Right atrium auricular region (tissue), 2 donors: ENCODE measurements at regions not wholly inside any gene's neighbourhood (a gene's known extent, or its start where the extent isn't known, plus 50 kb on each side); places are given as distances from the start of the nearest gene placed in this dataset.
"Not testable (repeated sequence)": the region's sequence is repeated elsewhere in the genome, so short reads cannot be mapped to it uniquely, and the experiment has no call there.

Source experiments
- DNase-seq: peaks from one replicate; pipeline ENCODE4 v3.0.0-alpha.2; 2019; ENCODE audit warnings: low spot score
- H3K27ac ChIP-seq, 2 donors: fragments of 200-600 bp; sonication (generic); 1 replicate in 1 of 2; 2 replicates in 1 of 2; pipeline ENCODE4 v1.5.1; 2016 to 2019
- H3K27me3 ChIP-seq, 2 donors: fragments of 200-600 bp; sonication (generic); one replicate each; pipeline versions ENCODE4 v1.5.1 to v1.6.0; 2017 to 2019
- H3K36me3 ChIP-seq: fragments of 200-600 bp; sonication (generic); one replicate; pipeline ENCODE4 v1.5.1; 2016
- H3K4me1 ChIP-seq, 2 donors: fragments of 200-600 bp; sonication (generic); one replicate each; pipeline versions ENCODE4 v1.5.1 to v1.6.0; 2017 to 2019
- H3K4me3 ChIP-seq, 2 donors: fragments of 200-600 bp; sonication (generic); 1 replicate in 1 of 2; 2 replicates in 1 of 2; pipeline ENCODE4 v1.5.1; 2017 to 2019; ENCODE audit warnings: mild to moderate bottlenecking in 1 of 2, moderate library complexity in 1 of 2
- H3K9me3 ChIP-seq, 2 donors: fragments of 200-600 bp; sonication (generic); one replicate each; pipeline ENCODE4 v1.5.1; 2019
- TF ChIP-seq, protein P1 (sequence below), 2 donors: fragments of 200-600 bp; sonication (generic); IDR thresholded peaks; one replicate each; pipeline ENCODE4 v1.5.1; 2019; ENCODE audit warnings: antibody characterized with exemption in 2 of 2

DNA sequence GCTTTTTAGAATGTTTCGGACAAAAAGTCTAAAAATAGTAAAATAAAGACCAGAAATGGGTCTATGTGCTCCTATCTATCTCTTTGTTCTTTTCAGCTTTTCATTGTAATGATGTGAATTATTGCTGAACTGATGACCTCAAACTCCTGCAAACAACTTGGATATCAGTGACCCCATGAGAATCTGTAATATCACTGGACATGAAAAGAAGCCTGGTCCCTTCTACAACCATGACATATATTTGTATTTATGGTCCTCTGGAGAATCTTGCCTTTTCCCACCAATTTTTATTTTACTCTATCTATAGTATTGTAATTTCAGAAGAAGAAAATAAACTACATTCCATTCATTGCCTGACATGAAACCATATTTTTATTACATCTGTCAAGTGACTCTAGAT is 740.7 kb upstream of the CA10 start:
- Histone ChIP-seq H3K4me3 (no peak overlapping the region), H3K27ac (no peak overlapping the region), H3K36me3 (no peaks in the 10 kb centered on the region), H3K4me1 (no peaks in the 10 kb centered on the region), H3K9me3 (no peaks in the 10 kb centered on the region), H3K27me3 (no peaks in the 10 kb centered on the region)
- TF ChIP-seq, protein P1, sequence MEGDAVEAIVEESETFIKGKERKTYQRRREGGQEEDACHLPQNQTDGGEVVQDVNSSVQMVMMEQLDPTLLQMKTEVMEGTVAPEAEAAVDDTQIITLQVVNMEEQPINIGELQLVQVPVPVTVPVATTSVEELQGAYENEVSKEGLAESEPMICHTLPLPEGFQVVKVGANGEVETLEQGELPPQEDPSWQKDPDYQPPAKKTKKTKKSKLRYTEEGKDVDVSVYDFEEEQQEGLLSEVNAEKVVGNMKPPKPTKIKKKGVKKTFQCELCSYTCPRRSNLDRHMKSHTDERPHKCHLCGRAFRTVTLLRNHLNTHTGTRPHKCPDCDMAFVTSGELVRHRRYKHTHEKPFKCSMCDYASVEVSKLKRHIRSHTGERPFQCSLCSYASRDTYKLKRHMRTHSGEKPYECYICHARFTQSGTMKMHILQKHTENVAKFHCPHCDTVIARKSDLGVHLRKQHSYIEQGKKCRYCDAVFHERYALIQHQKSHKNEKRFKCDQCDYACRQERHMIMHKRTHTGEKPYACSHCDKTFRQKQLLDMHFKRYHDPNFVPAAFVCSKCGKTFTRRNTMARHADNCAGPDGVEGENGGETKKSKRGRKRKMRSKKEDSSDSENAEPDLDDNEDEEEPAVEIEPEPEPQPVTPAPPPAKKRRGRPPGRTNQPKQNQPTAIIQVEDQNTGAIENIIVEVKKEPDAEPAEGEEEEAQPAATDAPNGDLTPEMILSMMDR (IDR thresholded peaks at IDR 0.05) = no peak
- DNase-seq = no peak

DNA sequence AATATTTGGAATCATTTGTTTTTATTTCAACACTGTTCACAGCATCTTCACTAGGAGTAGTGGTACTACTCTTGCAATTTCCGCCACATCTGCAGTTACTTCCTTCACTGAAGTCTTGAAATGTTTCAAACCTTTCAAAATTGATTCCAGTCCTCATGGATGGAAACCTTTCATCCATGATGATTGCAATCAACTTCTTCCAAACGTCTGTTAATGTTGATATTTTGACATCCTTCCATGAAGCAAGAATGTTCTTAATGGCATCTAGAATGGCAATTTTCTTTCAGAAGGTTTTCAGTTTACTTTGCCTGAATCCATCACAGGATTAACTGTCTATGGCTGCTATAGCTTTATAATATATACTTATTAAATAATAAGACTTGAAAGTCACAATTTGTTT is 736.8 kb upstream of the CA10 start:
- H3K27ac ChIP-seq = no peak overlapping the region
- no peak overlapping the region for H3K4me3 ChIP-seq
- TF ChIP-seq, protein P1 (IDR thresholded peaks at IDR 0.05) = no peak
- H3K9me3 ChIP-seq = no peaks in the 10 kb centered on the region
- H3K27me3 ChIP-seq = no peaks in the 10 kb centered on the region
- no peaks in the 10 kb centered on the region for H3K36me3 ChIP-seq
- DNase-seq = no peak
- no peaks in the 10 kb centered on the region for H3K4me1 ChIP-seq

DNA sequence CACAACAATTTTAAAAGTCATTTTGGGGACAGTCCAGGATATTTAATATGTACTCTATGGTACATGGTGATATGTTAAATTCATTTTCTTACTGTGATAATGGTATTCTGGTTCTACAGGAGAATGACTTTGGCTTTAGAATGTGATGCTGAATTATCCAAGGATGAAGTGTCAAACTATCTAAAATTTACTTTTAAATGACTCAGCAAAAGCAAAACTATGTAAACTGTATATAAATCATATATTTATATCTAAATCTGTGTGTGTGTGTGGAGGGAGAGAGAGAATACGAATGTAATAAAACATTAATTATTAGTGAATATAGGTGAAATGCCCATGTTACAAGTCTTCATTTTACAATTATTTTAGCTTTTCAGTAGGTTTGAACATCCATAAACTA is 733.8 kb upstream of the CA10 start:
- DNase-seq = no peak
- no peak overlapping the region for H3K27ac ChIP-seq
- H3K4me1 ChIP-seq = no peaks in the 10 kb centered on the region
- H3K4me3 ChIP-seq = no peak overlapping the region
- H3K36me3 ChIP-seq = no peaks in the 10 kb centered on the region
- no peaks in the 10 kb centered on the region for H3K9me3 ChIP-seq
- no peaks in the 10 kb centered on the region for H3K27me3 ChIP-seq
- TF ChIP-seq, protein P1 (IDR thresholded peaks at IDR 0.05) = no peak

DNA sequence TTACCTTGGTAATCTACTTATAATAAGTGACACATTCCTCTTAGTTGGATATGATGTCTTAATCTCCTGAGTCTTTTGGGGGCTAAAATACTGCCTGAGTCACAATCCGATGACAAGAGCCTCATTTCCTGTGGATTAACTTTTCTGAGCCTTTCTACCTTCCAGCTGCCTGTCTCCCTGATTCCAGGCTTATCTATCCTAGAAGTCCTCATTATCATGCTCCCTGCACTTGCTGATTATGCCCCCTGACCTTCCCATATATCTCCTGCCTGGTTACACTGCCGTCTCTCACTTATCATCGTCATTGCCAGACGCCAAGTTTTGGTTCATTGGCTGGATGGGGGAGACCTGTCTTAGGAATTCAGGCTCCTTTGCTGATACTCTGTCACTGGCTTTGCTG is 727.4 kb upstream of the CA10 start:
- no peak overlapping the region for H3K4me3 ChIP-seq
- TF ChIP-seq, protein P1 (IDR thresholded peaks at IDR 0.05) = no peak
- no peak overlapping the region for H3K27ac ChIP-seq
- no peaks in the 10 kb centered on the region for H3K4me1 ChIP-seq
- no peaks in the 10 kb centered on the region for H3K9me3 ChIP-seq
- H3K36me3 ChIP-seq = no peaks in the 10 kb centered on the region
- H3K27me3 ChIP-seq = no peaks in the 10 kb centered on the region
- no peak for DNase-seq

DNA sequence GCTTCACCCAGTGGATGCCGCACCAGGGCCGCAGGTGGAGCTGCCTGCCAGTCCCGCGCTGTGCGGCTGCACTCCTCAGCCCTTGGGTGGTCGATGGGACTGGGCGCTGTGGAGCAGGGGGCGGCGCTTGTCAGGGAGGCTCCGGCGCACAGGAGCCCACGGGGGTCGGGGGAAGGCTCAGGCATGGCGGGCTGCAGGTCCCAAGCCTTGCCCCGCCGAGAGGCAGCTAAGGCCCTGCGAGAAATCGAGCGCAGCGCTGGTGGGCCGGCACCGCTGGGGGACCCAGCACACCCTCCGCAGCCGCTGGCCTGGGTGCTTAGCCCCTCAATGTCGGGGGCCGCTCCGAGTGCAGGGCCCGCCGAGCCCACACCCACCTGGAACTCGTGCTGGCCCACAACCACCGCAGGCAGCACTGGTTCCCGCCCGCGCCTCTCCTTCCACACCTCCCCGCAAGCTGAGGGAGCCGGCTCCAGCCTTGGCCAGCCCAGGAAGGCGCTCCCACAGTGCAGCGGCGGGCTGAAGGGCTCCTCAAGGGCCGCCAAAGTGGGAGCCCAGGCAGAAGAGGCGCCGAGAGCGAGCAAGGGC is 725.5 kb upstream of the CA10 start:
- not testable (repeated sequence) for H3K9me3 ChIP-seq, H3K4me3 ChIP-seq, H3K36me3 ChIP-seq, DNase-seq, H3K27ac ChIP-seq, H3K4me1 ChIP-seq, H3K27me3 ChIP-seq

DNA sequence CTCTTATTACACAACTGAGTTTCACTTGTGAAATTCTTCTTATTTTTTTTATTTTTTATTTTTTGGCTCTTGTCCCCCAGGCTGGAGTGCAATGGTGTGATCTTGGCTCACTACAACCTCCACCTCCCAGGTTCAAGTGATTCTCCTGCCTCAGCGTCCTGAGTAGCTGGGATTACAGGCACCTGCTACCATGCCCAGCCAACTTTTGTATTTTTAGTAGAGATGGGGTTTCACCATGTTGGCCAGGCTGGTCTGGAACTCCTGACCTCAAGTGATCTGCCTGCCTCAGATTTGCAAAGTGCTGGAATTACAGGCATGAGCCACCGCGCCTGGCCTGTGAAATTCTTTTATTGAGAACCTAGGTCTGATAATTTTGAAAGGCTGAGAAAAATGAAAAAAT is 688.3 kb upstream of the CA10 start:
- DNase-seq, H3K27ac ChIP-seq: not testable (repeated sequence)

DNA sequence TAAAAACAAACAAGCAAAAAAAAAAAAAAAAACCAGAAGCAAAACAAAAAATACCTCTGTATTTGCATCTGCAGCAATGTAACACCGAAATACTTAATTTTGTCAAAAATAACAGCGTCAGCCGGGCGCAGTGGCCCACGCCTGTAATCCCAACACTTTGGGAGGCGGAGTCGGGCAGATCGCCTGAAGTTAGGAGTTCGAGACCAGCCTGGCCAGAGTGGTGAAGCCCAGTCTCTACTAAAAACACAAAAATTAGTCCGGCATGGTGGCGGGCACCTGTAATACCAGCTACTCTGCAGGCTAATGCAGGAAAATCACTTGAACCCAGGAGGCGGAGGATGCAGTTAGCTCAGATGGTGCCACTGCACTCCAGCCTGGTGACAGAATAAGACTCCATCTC is 683.5 kb upstream of the CA10 start:
- no peak for DNase-seq
- TF ChIP-seq, protein P1 (IDR thresholded peaks at IDR 0.05) = no peak
- Histone ChIP-seq H3K4me1 (no peaks in the 10 kb centered on the region), H3K27ac (no peak overlapping the region), H3K9me3 (no peaks in the 10 kb centered on the region), H3K36me3 (no peaks in the 10 kb centered on the region), H3K4me3 (no peak overlapping the region), H3K27me3 (no peaks in the 10 kb centered on the region)

More for the DNA sequence above, 688.3 kb upstream of the CA10 start:
- not testable (repeated sequence) for H3K36me3 ChIP-seq, H3K9me3 ChIP-seq, H3K27me3 ChIP-seq, H3K4me3 ChIP-seq, H3K4me1 ChIP-seq
